ENCODE measurements at regions not wholly inside any gene's neighbourhood (a gene's known extent, or its start where the extent isn't known, plus 50 kb on each side); places are given as distances from the start of the nearest gene placed in this dataset.

- no peak for TF ChIP-seq CTCF (IDR thresholded peaks at IDR 0.05; ENCODE audit: borderline replicate concordance, extremely low read depth, low read length, poor library complexity, severe bottlenecking)
- no peak for TF ChIP-seq EZH2 (IDR thresholded peaks at IDR 0.05; ENCODE audit: borderline replicate concordance, low read depth, low read length, severe bottlenecking)
These were observed 98.6 kb upstream of the FAM83B start for GRCh38 chr6:54747955-54748354.
